Uterus (tissue), 3 donors: ENCODE measurements at regions not wholly inside any gene's neighbourhood (a gene's known extent, or its start where the extent isn't known, plus 50 kb on each side); places are given as distances from the start of the nearest gene placed in this dataset.

Experiments
- DNase-seq, 2 donors: peaks; one replicate each; pipeline ENCODE4 v3.0.0-alpha.2; 2019 to 2020
- H3K27ac ChIP-seq, 2 donors: fragments of 200-600 bp; sonication (generic); 1 replicate in 1 of 2; 2 replicates in 1 of 2; pipeline ENCODE4 v1.5.1; 2016 to 2018
- H3K27me3 ChIP-seq, 2 donors: fragments of 200-600 bp; sonication (generic); one replicate each; pipeline ENCODE4 v1.5.1; 2018 to 2019; ENCODE audit warnings: control low read depth in 1 of 2
- H3K36me3 ChIP-seq, 2 donors: fragments of 200-600 bp; sonication (generic); one replicate each; pipeline ENCODE4 v1.5.1; 2019; ENCODE audit warnings: control low read depth in 1 of 2
- H3K4me1 ChIP-seq, 2 donors: fragments of 200-600 bp; sonication (generic); one replicate each; pipeline ENCODE4 v1.5.1; 2018 to 2019; ENCODE audit warnings: control low read depth in 1 of 2
- H3K4me3 ChIP-seq, 2 donors: fragments of 200-600 bp; sonication (generic); 1 replicate in 1 of 2; 2 replicates in 1 of 2; pipeline ENCODE4 v1.5.1; 2018 to 2019; ENCODE audit warnings: mild to moderate bottlenecking in 1 of 2
- H3K9me3 ChIP-seq, 2 donors: fragments of 200-600 bp; sonication (generic); one replicate each; pipeline ENCODE4 v1.5.1; 2019; ENCODE audit warnings: control low read depth in 1 of 2
- CTCF ChIP-seq, 4 experiments: fragments of 200-600 bp in 2 of 4; fragments of 450-650 bp in 2 of 4; sonication (generic) in 2 of 4; IDR thresholded peaks; one replicate each; pipeline ENCODE4 v1.5.1; 2016 to 2019; ENCODE audit warnings: antibody characterized with exemption in 4 of 4, mild to moderate bottlenecking in 2 of 4, moderate library complexity in 1 of 4
- POLR2A ChIP-seq, 2 donors: fragments of 450-650 bp; IDR thresholded peaks; one replicate each; pipeline ENCODE4 v1.6.1; 2016; ENCODE audit warnings: antibody characterized with exemption in 2 of 2, mild to moderate bottlenecking in 1 of 2, moderate library complexity in 1 of 2
- intact Hi-C: fragments of 100-400 bp; cut with DNase I; formaldehyde crosslinking; loops from one replicate; pipeline ENCODE4 v1.15.1; 2023; ENCODE audit warnings: low total_unique reads
- donor health status: DM: yes; HTN: yes; CAD: no.

GRCh38 chr14:39626589-39627576 lies 194.7 kb upstream of the FBXO33 start:
- intact Hi-C loops, result no loop called here
- no peak for DNase-seq
- Histone ChIP-seq H3K4me3 (no peak overlapping the region), H3K27me3 (no peaks in the 10 kb centered on the region), H3K9me3 (no peaks in the 10 kb centered on the region), H3K4me1 (no peaks in the 10 kb centered on the region), H3K27ac (no peak overlapping the region), H3K36me3 (no peaks in the 10 kb centered on the region)
- TF ChIP-seq POLR2A (IDR thresholded peaks at IDR 0.05) (no peak), CTCF (IDR thresholded peaks at IDR 0.05) (no peak)

- intact Hi-C loops, result no loop called here
- DNase-seq, result no peak
- H3K36me3 ChIP-seq, result no peaks in the 10 kb centered on the region
- H3K27me3 ChIP-seq, result no peaks in the 10 kb centered on the region
- H3K27ac ChIP-seq, result no peak overlapping the region
- TF ChIP-seq POLR2A (IDR thresholded peaks at IDR 0.05), result no peak
- no peak for TF ChIP-seq CTCF (IDR thresholded peaks at IDR 0.05)
- no peaks in the 10 kb centered on the region for H3K9me3 ChIP-seq
- H3K4me1 ChIP-seq, result no peaks in the 10 kb centered on the region
- no peak overlapping the region for H3K4me3 ChIP-seq
Measured at GRCh38 chr14:39621678-39622077, 189.4 kb upstream of the FBXO33 start.

GRCh38 chr14:39621223-39621622 lies 189.0 kb upstream of the FBXO33 start:
- Histone ChIP-seq H3K4me1 (no peaks in the 10 kb centered on the region), H3K27me3 (no peaks in the 10 kb centered on the region), H3K27ac (no peak overlapping the region), H3K4me3 (no peak overlapping the region), H3K9me3 (no peaks in the 10 kb centered on the region), H3K36me3 (no peaks in the 10 kb centered on the region)
- TF ChIP-seq CTCF (IDR thresholded peaks at IDR 0.05) (no peak), POLR2A (IDR thresholded peaks at IDR 0.05) (no peak)
- no peak for DNase-seq
- intact Hi-C loops, result no loop called here

- no peak for DNase-seq
- TF ChIP-seq POLR2A (IDR thresholded peaks at IDR 0.05), result no peak
- TF ChIP-seq CTCF (IDR thresholded peaks at IDR 0.05), result no peak
- Histone ChIP-seq H3K27me3 (no peaks in the 10 kb centered on the region), H3K4me3 (no peak overlapping the region), H3K27ac (no peak overlapping the region), H3K9me3 (no peaks in the 10 kb centered on the region), H3K36me3 (no peaks in the 10 kb centered on the region), H3K4me1 (no peaks in the 10 kb centered on the region)
- intact Hi-C loops, result no loop called here
Measured at GRCh38 chr14:39617537-39617936, 185.3 kb upstream of the FBXO33 start.

- no peaks in the 10 kb centered on the region for H3K9me3 ChIP-seq
- intact Hi-C loops, result no loop called here
- no peaks in the 10 kb centered on the region for H3K36me3 ChIP-seq
- H3K27ac ChIP-seq, result no peak overlapping the region
- TF ChIP-seq POLR2A (IDR thresholded peaks at IDR 0.05) (no peak), CTCF (IDR thresholded peaks at IDR 0.05) (no peak)
- H3K27me3 ChIP-seq, result no peaks in the 10 kb centered on the region
- H3K4me1 ChIP-seq, result no peaks in the 10 kb centered on the region
- DNase-seq, result no peak
- no peak overlapping the region for H3K4me3 ChIP-seq
Measured at GRCh38 chr14:39615352-39615751, 183.1 kb upstream of the FBXO33 start.
